ENCODE measurements at regions not wholly inside any gene's neighbourhood (a gene's known extent, or its start where the extent isn't known, plus 50 kb on each side); places are given as distances from the start of the nearest gene placed in this dataset.

DNA sequence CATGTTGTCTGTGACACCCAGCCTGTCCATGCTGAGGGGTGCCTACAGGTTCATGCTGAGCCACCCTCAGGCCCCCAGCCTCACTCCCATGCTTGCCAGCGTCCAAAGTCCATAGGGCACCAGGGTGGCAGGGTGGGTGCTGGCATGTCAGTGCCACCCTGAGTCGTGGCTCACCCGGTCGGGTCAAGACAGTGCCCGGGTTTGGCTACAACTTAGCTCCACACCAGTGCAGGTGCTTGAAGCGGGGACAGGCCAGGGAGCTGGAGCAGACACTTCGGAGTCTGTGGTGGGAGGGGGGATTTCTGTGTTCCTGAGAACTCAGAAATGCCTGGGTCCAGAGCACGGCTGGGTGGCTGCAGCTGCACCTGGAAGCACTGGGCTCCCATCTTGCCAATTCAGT, 579.2 kb upstream of the FAM174A start:
- no peak for FAIRE-seq

DNA sequence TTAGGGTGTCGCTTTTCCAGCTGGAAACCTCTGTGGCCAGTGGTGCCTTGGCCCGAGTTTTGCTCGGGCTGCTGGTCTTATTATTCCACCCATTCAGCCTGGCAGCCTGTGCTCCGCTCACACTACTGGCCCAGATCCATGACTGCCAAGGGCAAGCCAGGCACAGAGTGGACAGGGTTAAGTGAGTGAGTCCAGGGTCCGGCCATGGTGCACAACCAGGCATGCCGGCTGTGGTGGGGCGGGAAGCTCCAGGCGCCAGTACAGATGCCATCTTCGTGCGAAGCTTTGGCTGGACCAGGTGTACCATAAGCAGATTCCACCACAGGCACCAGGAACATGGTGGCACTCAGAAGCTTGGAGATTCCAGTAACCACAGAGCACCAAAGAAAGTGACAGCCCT, 580.2 kb upstream of the FAM174A start:
- FAIRE-seq (no peak), DNase-seq (ENCODE audit: insufficient read length, low spot score) (no peak)
- TF ChIP-seq, protein P1, sequence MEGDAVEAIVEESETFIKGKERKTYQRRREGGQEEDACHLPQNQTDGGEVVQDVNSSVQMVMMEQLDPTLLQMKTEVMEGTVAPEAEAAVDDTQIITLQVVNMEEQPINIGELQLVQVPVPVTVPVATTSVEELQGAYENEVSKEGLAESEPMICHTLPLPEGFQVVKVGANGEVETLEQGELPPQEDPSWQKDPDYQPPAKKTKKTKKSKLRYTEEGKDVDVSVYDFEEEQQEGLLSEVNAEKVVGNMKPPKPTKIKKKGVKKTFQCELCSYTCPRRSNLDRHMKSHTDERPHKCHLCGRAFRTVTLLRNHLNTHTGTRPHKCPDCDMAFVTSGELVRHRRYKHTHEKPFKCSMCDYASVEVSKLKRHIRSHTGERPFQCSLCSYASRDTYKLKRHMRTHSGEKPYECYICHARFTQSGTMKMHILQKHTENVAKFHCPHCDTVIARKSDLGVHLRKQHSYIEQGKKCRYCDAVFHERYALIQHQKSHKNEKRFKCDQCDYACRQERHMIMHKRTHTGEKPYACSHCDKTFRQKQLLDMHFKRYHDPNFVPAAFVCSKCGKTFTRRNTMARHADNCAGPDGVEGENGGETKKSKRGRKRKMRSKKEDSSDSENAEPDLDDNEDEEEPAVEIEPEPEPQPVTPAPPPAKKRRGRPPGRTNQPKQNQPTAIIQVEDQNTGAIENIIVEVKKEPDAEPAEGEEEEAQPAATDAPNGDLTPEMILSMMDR (IDR thresholded peaks at IDR 0.05; ENCODE audit: insufficient read depth, missing control alignments): no peak

More for the DNA sequence above, 579.2 kb upstream of the FAM174A start:
- no peak for DNase-seq (ENCODE audit: insufficient read length, low spot score)
- TF ChIP-seq, protein P1 (IDR thresholded peaks at IDR 0.05; ENCODE audit: insufficient read depth, missing control alignments): no peak

DNA sequence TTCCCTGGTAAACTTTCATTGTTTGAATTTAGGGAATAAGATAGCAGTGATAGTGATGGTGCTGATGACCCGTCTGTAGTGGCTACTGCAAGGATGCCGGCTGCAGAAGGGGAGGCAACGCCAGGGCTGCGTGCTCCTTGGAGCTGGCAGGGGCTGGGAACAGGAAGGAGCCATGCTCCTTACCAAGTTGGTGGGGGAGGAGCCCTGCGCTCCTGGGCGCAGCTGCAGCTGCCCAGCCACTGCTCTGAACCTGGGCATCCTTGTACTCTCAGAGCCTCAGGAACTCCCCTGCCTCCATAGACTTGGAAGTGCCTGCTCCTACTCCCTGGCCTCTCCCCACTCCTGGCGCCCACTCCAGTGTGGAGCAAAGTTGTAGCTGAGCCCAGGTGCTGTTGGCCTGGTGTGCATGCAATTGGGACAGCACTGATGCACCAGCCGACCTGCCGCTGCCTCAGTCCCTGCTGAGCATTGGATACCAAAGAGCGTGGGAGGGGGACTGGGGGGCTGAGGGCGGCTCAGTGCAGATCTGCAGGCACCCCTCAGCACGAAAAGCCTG, 585.1 kb upstream of the FAM174A start:
- TF ChIP-seq, protein P1 (IDR thresholded peaks at IDR 0.05; ENCODE audit: insufficient read depth, missing control alignments): no peak
- DNase-seq (ENCODE audit: insufficient read length, low spot score) (no peak), FAIRE-seq (no peak)

DNA sequence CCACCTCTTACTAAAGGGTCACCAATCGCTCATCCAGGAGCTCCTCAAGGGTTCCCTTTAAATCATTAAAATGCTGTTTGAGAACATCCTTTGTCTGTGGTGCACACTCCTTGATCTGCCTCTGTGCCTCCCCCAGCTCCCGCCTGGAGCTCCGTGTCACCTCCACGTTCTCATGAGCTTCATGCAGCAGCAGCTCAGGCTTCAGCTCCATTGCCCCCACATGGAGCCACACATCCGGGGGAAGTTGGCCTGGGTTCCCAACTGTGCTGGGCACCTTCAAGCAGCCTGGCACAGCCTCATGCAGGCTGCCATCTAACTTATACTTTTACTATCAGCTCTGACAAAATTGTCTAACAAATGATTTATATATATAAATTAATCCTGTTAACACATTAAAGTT, 585.8 kb upstream of the FAM174A start:
- TF ChIP-seq, protein P1 (IDR thresholded peaks at IDR 0.05; ENCODE audit: insufficient read depth, missing control alignments): no peak
- no peak for FAIRE-seq
- DNase-seq (ENCODE audit: insufficient read length, low spot score): no peak

DNA sequence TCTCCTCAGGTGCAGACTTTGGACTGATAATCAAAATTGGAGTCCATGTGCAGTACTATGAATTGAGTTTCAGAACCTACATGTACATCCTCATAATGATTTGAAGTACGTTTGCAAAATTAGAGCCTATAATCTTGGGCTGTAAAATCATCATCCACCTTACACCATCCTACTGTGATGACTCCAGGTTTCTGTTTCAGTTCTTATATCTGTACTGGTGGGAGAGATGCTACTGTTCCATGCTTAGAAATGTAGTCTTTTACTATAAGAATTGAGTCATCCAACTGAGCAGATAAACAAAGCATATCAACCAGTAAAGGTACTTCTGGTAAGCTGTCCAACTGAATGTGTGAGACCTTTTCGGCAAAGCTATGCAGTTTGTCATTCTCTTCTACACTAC, 586.3 kb upstream of the FAM174A start:
- DNase-seq (ENCODE audit: insufficient read length, low spot score) (no peak), FAIRE-seq (no peak)
- TF ChIP-seq, protein P1 (IDR thresholded peaks at IDR 0.05; ENCODE audit: insufficient read depth, missing control alignments): no peak

DNA sequence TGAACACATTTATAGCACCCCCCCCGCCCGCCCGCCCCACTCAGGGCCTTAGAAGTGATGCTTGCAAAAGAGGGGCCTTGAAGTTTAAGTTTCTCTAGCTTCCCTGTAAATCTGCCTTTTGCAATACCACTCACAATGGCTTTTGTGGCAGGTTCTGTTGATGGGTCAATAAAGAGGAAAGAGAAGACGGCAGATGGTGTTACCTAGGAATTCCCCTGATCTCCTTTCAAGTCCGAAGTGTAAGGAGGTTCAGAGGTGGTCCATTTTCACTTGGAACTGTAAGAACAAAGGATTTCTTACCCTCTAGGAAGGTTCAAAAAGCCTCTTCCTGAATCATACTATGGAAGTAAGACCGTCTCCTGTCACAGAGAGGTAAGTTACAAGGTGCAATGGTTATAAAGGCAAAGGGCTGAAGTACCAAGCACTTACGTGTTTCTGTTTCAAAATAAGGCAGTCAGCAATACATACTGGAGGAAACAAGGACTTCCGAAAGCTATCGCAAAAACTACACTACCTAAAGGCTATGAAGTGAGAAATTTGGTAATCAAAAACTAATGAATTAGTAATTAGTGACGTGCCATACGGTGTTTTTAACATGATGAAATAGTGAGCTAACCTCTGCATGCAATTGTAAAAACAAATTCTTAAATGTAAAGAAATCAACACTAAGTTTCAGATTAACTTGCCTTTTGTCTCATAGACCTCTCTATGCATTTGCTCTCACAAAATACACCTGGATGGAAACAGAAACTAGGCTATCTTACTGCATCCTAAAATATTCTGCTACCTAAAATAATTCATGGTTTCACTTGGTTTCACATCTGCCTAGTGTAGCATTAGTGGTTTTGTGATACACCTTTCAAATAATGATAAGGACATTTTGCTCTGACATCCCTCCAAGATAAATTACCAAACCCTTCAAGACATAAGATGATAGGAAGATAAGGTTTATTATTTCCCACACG, 589.4 kb upstream of the FAM174A start:
- FAIRE-seq (no peak), DNase-seq (ENCODE audit: insufficient read length, low spot score) (no peak)
- TF ChIP-seq, protein P1 (IDR thresholded peaks at IDR 0.05; ENCODE audit: insufficient read depth, missing control alignments): no peak

DNA sequence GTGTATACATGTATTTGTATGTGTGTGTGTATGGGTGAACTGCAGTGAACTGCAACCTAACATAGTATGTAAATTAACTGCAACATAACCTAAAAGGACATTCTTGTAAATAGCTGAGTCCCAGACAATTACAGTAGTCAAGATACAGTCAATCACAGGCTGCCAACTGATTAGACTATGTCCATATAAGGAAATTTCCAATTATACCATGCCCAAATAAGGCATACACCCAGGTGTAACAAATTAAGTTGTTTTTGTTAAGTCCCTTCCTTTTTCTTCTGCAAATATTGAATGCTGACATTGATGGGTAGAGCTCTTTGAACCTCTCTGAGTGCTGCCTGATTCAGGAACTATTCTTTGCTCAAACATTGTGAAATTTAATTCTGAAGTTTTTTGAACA, 594.6 kb upstream of the FAM174A start:
- FAIRE-seq: no peak

More for the DNA sequence above, 594.6 kb upstream of the FAM174A start:
- TF ChIP-seq, protein P1 (IDR thresholded peaks at IDR 0.05; ENCODE audit: insufficient read depth, missing control alignments): no peak
- no peak for DNase-seq (ENCODE audit: insufficient read length, low spot score)
